GM12878 (cell line): ENCODE measurements at regions not wholly inside any gene's neighbourhood (a gene's known extent, or its start where the extent isn't known, plus 50 kb on each side); places are given as distances from the start of the nearest gene placed in this dataset.

ENCODE experiments used
- ATAC-seq: fragments of 200-7000 bp; cut with Tn5 transposase; 3 replicates; pipeline ENCODE4 v1.9.1; 2020; ENCODE audit warnings: mild to moderate bottlenecking, moderate library complexity
- BruUV-seq: library from RNA; stranded (reverse); fragments of 400-500 nt; replicated peaks from 2 replicates; lab custom pipeline; 2021; lab: Mats Ljungman, UMichigan
- CTCF ChIA-PET: fragments of 300-600 bp; sonication (Branson Sonifier 250); formaldehyde crosslinking; extraction: SDS; loops from one replicate; lab custom pipeline; 2021; ENCODE audit warnings: inconsistent platforms; lab: Yijun Ruan, JAX
- POLR2A ChIA-PET: fragments of 350-600 bp; formaldehyde crosslinking; extraction: SDS; loops from one replicate; lab custom pipeline; 2021; ENCODE audit warnings: inconsistent platforms; lab: Charles Lee
- RAD21 ChIA-PET: fragments of 300-600 bp; sonication (Branson Sonifier 250); formaldehyde crosslinking; loops from one replicate; lab custom pipeline; 2023; ENCODE audit warnings: antibody characterized with exemption; ENCODE audit not compliant: unreplicated experiment; lab: Charles Lee
- SMC1A ChIA-PET: fragments of 300-600 bp; sonication (Branson Sonifier 250); formaldehyde crosslinking; loops from one replicate; lab custom pipeline; 2023; ENCODE audit not compliant: unreplicated experiment, uncharacterized antibody; lab: Charles Lee
- DNase-seq: peaks from one replicate; pipeline ENCODE4 v3.0.0-alpha.2; 2011; ENCODE audit warnings: low read depth, low spot score
- FAIRE-seq: peaks from 3 replicates; lab custom pipeline; 2011; peaks lifted over from hg19 to GRCh38; lab: Jason Lieb, UNC
- H2AFZ ChIP-seq: 2 replicates; pipeline ENCODE4 v1.6.0; 2011; ENCODE audit warnings: low read depth, low read length, control low read depth; ENCODE audit not compliant: control insufficient read depth
- H3K27ac ChIP-seq: 2 replicates; pipeline ENCODE4 v1.5.1; 2011; ENCODE audit warnings: control low read depth; ENCODE audit not compliant: control insufficient read depth, insufficient read depth
- H3K27me3 ChIP-seq, 2 experiments: replicated peaks in 1 of 2; 2 replicates each; pipeline versions ENCODE4 v1.6.0 to v1.6.1; 2011; ENCODE audit warnings: low read length in 1 of 2; ENCODE audit not compliant: control insufficient read depth in 2 of 2, insufficient read depth in 2 of 2
- H3K36me3 ChIP-seq, 2 experiments: 2 replicates each; pipeline ENCODE4 v1.5.1; 2011; ENCODE audit warnings: low read length in 1 of 2; ENCODE audit not compliant: control insufficient read depth in 2 of 2, insufficient read depth in 2 of 2
- H3K4me1 ChIP-seq: 2 replicates; pipeline ENCODE4 v1.6.1; 2011; ENCODE audit warnings: mild to moderate bottlenecking, low read length, moderate library complexity, mixed read lengths; ENCODE audit not compliant: control insufficient read depth, insufficient read depth
- H3K4me2 ChIP-seq: 2 replicates; pipeline ENCODE4 v1.6.0; 2011; ENCODE audit warnings: control low read depth; ENCODE audit not compliant: control insufficient read depth, insufficient read depth
- H3K4me3 ChIP-seq: fragments of 200-600 bp; sonication (generic); 2 replicates; pipeline ENCODE4 v1.5.1; 2016
- H3K79me2 ChIP-seq: 2 replicates; pipeline ENCODE4 v1.6.0; 2011; ENCODE audit warnings: low read length; ENCODE audit not compliant: control insufficient read depth, insufficient read depth
- H3K9ac ChIP-seq: 2 replicates; pipeline ENCODE4 v1.8.0; 2011; ENCODE audit warnings: low read length, control low read depth, mixed read lengths; ENCODE audit not compliant: control insufficient read depth, insufficient read depth
- H3K9me3 ChIP-seq: replicated peaks from 3 replicates; pipeline ENCODE4 v1.5.1; 2011; ENCODE audit warnings: mild to moderate bottlenecking, low read length; ENCODE audit not compliant: control insufficient read depth, insufficient read depth
- H4K20me1 ChIP-seq: 2 replicates; pipeline ENCODE4 v1.6.0; 2011; ENCODE audit not compliant: control insufficient read depth, insufficient read depth
- BCL11A ChIP-seq: IDR thresholded peaks from 2 replicates; pipeline ENCODE4 v1.6.1; 2011; ENCODE audit warnings: low read depth, low read length
- BHLHE40 ChIP-seq, 2 experiments: fragments of 450-650 bp in 1 of 2; IDR thresholded peaks; 2 replicates each; pipeline ENCODE4 v1.6.1; 2011 to 2017; ENCODE audit warnings: low read depth in 2 of 2, borderline replicate concordance in 1 of 2, improper control_type of control experiment in 1 of 2, low read length in 1 of 2, mild to moderate bottlenecking in 1 of 2
- CHD2 ChIP-seq: IDR thresholded peaks from 2 replicates; pipeline ENCODE4 v1.6.1; 2011; ENCODE audit warnings: low read depth, low read length, improper control_type of control experiment, borderline replicate concordance
- GABPA ChIP-seq: IDR thresholded peaks from 2 replicates; pipeline ENCODE4 v1.6.1; 2014; ENCODE audit warnings: antibody characterized with exemption, low read depth, mild to moderate bottlenecking, inconsistent platforms
- KLF5 ChIP-seq: fragments of 450-650 bp; IDR thresholded peaks from 2 replicates; pipeline ENCODE4 v1.6.1; 2014; ENCODE audit warnings: mild to moderate bottlenecking; ENCODE audit not compliant: partially characterized antibody
- MYB ChIP-seq: fragments of 150-350 bp; IDR thresholded peaks from 2 replicates; pipeline ENCODE4 v1.6.1; 2014; ENCODE audit warnings: mild to moderate bottlenecking, low read depth, low read length, borderline replicate concordance
- NBN ChIP-seq: fragments of 450-650 bp; IDR thresholded peaks from 2 replicates; pipeline ENCODE4 v1.6.1; 2016
- POLR2A ChIP-seq: IDR thresholded peaks from 2 replicates; pipeline ENCODE4 v1.6.1; 2011; ENCODE audit warnings: low read depth, mild to moderate bottlenecking, low read length
- RELA ChIP-seq: fragments of 450-650 bp; IDR thresholded peaks from 2 replicates; pipeline ENCODE4 v1.8.0; 2014; ENCODE audit warnings: borderline replicate concordance; ENCODE audit not compliant: partially characterized antibody
- ZNF217 ChIP-seq: fragments of 450-650 bp; IDR thresholded peaks from 2 replicates; pipeline ENCODE4 v1.6.1; 2017; ENCODE audit warnings: antibody characterized with exemption, mild to moderate bottlenecking
- WGBS: methylation state at CpG from one replicate; pipeline ENCODE4 v1.1.6; 2016; ENCODE audit warnings: low lambda C conversion rate; ENCODE audit not compliant: insufficient replicate concordance, insufficient coverage; ENCODE audit errors: missing lambda C conversion rate; 5-methylcytosine and 5-hydroxymethylcytosine counted together
- in situ Hi-C: fragments of 300-500 bp; cut with MboI; formaldehyde crosslinking; loops from 9 replicates; pipeline ENCODE4 v1.14.3; 2018; ENCODE audit warnings: mixed read lengths
- intact Hi-C: fragments of 100-400 bp; cut with micrococcal nuclease; formaldehyde crosslinking; loops from one replicate; pipeline ENCODE4 v1.14.2; 2022; ENCODE audit not compliant: unreplicated experiment

DNA sequence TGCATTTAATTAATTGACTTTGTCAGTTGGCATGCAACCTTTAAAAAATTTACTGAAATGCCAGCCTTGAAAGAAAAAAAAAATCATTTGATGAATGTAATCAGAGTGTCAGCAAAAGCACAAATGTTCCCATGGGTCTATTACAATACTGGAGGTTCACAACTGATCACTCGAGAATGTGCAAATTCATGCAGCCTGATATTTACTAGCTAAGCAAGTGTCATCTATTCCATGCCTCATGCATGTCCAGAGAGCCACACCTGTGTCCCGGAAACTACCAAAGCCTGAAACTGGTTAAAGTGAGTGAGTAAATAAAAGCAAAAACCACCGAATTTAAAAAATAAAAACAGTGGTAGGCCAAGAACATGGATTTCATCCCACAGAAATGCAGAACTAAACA lies 415.3 kb upstream of the ID2 start:
- no peaks in the 10 kb centered on the region; the same call in 2 of the 3 replicates for H3K9me3 ChIP-seq
- POLR2A ChIA-PET, result no interaction called here
- no TSS peak for BruUV-seq
- DNase-seq (no peak), FAIRE-seq (no peak), ATAC-seq (no peak)
- intact Hi-C loops (no loop called here), in situ Hi-C loops (no loop called here)
- H3K4me2 ChIP-seq, result no peak overlapping the region
- H3K4me1 ChIP-seq, result no peaks in the 10 kb centered on the region
- H3K27ac ChIP-seq, result no peak overlapping the region
- H3K27me3 ChIP-seq, result no peaks in the 10 kb centered on the region
- no peak overlapping the region for H3K4me3 ChIP-seq
- SMC1A ChIA-PET, result interaction anchor here (0.5 to 1.5 kb wide), 5 partner anchors 16 to 1168 kb away, joined by 3 to 4 read pairs (median 3); no protein-coding TSS in a partner anchor
- TF ChIP-seq BHLHE40 (IDR thresholded peaks at IDR 0.05; ENCODE audit: borderline replicate concordance in 1 of 2, low read depth in 2 of 2, low read length in 1 of 2) (no peak), BCL11A (no peak), ZNF217 (no peak), RELA (no peak), POLR2A (no peak), GABPA (no peak), CHD2 (no peak), KLF5 (no peak), NBN (no peak), MYB (no peak)
- CTCF ChIA-PET, result interaction anchor here (0.7 to 1.5 kb wide), 3 partner anchors 9 to 70 kb away, joined by 3 read pairs; no protein-coding TSS in a partner anchor
- no peak overlapping the region for H3K9ac ChIP-seq
- no peaks in the 10 kb centered on the region for H4K20me1 ChIP-seq
- no peaks in the 10 kb centered on the region for H3K79me2 ChIP-seq
- H2AFZ ChIP-seq, result no peak overlapping the region
- WGBS, result 67% methylated on average over 3 of the region's 3 CpGs
- RAD21 ChIA-PET, result no interaction called here
- H3K36me3 ChIP-seq, result no peaks in the 10 kb centered on the region
